HG02970 (cell line): ENCODE measurements at regions not wholly inside any gene's neighbourhood (a gene's known extent, or its start where the extent isn't known, plus 50 kb on each side); places are given as distances from the start of the nearest gene placed in this dataset.

Source experiments
- ATAC-seq: cut with Tn5 transposase; IDR thresholded peaks from one replicate; pipeline ENCODE4 v1.9.1; 2021; ENCODE audit warnings: mild to moderate bottlenecking, moderate library complexity, moderate number of reproducible peaks; ENCODE audit not compliant: unreplicated experiment, low FRiP score

DNA sequence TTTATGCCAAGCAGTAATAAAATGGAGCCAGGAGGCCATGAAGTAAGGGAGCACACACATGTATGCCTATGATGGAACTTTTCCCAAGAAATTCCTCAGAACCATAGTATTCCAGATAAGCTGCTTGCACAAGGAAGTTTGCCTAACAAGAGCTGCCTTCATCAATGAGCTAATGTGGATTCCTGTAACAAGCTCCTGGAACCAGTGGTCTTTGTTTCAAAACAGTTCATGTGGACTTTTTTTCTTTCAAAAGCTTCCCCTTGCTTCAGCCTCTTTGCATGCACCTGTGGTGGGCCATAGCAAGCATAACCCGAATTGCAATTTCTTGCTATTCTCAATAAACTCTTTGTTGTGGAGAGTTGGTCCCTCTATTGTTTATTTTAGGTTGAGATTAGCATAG is 359.6 kb downstream of the UTRN start:
- no peak for ATAC-seq

DNA sequence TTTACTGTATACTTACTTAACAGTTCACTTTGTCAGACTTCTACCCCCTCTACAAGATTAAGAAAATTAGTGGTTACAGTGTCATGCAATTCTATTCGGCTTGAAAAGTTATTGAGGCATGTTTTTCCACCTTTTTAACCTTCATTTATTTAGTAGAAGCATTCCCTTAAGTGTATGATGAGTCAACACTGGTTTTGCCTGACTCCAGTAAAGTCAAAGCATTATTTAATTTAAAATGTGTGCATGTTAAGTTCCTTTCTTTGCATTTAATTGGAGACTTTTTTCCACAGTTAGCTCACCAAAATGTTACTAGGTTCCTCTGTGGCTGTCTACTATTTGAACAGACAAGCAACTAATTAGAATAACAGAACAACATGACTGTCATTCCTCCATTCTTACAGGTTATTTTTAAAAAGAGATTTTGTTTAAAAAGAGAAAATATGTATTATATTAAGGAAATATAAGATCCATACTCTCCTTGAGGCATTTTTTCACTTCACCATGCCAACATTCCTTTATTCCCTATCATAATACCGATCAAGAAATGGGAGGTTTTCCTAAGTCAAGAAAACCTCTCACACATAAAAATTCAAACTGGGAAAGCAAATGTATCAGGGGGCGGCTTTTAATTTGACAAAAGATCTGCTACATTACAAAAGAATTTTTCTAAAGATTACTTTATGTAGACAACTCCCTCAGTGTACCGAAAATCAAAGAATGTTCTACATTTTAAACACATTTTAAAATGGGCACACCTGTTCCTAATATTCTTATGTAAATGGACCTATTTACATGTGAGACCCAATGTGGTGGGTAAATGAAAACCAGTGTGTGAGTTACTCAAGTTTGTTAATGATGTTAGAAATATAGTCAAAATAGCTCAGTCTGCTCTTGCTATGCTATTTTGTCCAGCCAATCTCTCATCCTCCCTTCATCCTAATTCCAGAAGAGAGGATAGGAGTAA is 361.2 kb downstream of the UTRN start:
- ATAC-seq = no peak

DNA sequence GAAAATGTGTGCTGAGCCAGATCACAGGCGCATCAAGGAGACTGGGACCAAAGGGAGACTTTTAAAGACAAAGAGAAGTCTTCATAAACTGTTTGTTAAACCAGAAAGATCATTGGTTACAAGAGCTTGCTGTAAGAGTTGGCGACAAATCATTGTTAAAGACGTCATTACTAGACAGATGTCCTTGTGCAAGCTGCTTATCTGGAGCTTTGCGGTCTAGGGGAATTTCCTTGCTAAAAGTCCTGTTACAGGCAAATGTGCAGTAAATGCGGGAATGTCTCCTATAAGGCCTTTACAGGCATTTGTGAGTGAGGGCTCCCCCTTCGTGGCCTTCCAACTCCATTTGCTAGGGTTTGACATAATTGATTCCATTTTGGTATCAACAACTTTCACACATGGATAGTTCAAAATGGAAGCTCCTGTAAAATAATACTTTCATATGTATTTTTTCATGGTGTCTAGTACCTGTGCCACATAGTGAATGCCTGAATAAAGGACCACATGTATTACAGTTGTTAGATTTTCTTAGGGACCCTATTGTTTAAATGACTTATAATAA is 362.4 kb downstream of the UTRN start:
- no peak for ATAC-seq

DNA sequence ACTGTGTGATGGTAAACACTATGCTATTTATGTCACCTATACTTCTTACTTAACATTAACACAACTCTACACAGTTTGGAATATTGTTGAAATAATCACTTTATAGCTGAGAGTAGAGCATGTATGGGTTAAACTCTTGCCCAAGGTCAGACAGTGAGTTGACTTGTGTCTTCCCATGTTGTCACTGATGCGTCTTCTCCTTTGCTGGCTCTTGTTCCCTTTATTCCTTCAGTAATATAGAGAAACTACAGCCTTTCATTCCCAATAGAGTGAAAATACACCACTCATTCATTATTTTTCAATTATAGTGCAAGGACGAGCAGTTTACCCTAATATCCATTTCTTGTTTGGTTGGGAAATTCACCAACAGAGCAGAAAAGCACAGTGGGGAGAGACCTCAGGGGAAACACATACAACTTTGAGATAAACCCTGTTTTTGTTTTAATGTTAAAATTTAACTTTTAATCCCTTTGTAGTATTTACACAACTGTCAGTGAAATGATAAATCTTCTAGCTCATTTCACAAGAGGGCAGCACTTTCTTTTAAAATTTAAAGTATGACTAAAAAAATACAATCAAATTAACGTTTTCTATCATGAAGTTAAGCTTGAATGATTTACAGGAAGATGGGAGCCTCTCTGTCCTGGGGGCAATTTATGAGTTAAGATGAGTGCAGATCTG is 363.0 kb downstream of the UTRN start:
- ATAC-seq = no peak

DNA sequence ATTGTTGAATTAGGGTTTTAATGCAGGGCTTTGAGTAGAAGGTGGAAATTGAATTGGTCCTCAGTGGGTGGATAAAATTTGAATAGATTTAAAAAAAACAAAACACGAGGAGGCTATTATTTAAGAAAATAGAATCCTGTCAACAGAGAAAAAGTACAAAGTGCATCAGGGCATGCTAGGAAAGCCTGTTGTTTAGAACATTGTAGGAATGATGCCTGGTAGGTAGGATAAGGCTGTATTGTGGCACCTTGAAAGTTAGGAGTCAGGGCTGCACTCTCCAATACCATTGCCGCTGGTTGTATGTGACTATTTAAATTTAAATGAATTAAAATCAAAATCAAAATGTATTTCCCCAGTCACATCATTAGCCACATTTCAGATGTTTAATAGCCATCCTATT is 363.9 kb downstream of the UTRN start:
- ATAC-seq = no peak

DNA sequence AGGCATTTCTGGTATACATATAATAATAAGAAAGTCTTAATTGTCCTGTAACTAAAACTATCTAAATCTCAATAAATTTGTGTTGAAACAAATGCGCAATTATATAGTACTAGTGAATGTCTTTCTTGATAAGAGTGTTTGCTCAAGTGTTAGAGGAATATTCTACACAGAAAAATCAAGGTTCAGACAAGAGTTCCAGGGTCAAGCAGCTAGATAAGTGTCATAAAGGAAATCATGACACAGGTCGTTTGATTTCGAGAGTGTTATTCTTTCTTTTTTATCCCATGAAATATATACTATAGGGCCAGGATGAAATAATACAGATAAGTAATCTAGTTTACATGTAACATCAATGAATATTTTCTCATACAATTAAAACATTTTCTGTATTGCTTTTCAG is 366.1 kb downstream of the UTRN start:
- no peak for ATAC-seq

DNA sequence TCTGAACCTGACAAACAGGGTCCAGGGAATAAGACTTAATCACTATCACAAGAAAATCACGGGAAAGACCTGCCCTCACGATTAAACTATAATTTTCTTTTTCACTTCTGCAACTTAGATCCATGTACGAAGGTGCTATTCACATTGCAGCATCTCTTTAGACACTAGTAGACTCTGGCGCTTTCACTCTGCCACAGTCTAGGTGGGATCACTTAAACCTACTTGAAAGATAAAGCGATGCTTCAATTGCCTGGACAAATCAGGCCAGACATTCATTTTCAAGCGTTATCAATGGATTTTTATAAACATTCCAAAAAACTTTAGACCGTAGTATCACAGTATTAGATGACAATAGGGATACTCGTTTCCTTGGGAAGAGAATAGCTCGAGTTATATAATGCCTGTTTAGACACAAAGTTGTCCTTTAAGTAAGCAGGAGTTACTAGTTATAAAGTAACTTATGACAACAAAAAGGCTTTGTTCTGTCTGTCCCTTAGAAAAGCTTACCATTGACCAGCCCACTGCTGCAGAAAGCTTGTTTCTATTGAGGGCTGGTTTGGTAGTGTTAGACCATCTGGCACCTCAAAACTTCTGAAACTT is 367.3 kb downstream of the UTRN start:
- ATAC-seq = no peak

DNA sequence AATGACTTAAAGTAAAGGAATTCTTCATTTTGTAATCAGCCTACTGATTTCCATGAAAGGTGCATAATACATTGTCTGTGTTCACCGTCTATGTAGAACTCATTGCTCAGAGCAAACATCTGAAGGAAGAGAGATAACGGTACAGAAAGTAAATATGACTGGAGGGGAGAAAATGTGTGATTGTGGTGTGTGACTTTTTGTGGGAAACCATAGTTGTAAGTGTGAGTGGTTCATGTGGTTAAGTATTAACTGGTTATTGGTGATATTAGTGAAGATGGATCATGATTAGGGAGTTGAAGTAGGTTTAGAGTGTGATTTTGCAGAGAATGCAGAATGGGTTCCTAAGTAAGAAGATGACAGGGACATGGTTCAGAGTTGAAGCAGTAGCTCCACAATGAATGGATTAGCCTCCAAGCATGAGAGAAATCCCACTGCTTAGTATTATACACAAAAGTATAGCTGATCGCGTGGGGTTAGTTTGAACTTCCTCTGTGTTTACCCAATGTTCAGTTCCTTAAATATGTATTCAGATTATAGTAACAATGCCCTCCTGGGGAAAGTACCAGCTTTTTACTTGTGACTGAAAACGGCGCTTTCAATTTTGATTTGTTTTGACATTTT is 368.9 kb downstream of the UTRN start:
- ATAC-seq = peak; percentile 84

DNA sequence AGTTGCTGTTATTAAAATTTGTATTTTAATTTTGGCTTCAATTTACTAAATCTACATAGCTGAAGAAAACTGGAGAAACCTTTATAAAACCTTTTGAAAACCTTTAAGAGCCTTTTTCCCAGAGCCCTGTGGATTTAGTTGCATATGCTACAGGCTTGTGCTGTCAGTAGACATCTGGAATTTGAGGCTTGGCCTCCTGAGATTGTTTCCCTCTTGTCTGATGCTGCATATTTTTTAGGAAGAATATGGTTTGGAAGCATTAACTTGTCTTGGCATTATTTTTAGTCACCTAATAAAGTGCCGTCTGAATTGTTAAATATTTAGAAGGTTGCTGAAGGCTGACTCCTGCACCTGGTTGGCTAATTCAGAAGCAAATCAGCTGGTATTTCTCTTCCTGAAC is 369.4 kb downstream of the UTRN start:
- ATAC-seq = no peak

DNA sequence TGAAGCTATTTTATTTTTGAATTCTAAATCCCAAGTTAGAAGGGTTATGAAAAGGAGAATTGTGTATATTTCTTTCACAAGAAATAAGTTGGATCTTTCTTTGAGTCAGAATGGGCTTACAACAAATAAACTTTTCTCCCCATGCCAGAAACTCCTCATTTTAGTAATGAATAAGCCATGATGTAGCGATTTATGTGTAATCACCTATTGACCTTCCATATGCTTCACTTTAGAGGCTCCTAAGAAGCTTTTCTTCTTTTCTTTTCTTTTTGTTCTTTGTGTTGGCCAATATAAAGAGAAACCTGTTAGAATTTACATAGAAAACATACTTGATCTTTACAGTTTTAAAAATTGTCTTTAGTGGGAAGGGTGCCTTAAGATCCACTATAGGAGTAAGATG is 370.2 kb downstream of the UTRN start:
- no peak for ATAC-seq

DNA sequence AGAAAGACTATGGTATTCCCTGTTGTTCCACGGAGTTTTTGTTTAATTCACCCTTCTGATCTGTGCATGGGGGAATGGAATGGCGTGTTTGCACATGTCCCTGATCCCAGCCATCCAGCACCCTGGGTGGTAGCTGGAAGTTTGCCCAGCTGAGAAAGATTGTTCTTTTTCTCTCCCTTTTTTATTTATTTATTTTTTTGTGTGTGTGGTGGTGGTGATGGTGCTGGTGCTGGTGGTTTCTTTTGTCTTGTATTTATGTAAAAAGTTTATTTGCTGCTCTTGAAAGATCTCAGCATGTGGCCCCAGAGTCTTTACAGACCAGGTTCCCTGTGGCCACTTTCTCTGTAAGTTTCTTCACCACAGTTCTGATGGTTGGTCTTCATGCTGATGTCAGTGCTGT is 372.6 kb downstream of the UTRN start:
- ATAC-seq = no peak

DNA sequence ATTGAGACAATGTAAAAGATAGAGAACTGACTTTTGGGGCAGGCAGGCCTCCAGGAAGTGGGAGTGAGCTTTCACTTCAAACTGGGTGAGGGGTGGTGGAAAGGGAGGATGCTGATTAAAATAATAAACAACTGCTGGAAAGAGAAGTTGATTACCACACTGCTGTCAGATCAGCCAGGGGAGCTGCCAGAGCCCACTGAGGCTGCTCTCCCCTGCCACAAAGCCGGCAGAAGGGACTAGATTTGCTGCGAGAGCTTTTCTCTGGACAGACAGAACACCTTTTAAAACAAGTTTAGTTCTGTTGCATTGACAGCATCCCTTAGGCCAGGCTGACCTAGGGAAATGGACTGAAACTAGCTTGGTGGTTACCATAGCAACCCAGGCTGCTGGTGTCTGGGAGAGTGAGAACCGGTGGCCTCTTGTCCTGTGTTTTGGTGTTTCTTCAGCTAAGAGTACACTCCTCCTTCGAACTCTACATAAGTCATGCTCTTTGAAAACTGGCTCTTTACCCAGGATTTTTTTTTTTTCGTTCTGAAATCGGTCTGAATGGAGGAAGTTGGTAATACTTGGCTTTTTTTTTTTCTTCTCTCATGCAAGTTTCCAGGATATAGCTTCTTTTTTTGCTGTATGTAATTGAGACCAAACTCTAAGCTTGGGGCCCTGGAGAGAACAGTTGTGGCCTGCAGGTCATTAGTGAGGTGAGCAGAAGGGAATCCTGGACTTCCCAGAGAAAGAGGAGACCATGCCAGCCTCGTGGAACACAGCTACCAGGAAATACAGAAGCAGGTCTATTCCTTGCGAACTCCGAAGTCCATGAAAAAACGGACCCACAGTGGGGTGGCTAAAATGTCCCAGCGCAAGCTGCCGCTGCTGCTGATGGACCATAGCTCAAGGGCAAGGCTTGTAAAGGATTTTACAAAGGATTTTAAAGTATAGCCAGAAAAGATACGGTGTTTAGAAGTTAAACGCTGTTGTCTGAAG is 374.4 kb downstream of the UTRN start:
- no peak for ATAC-seq

DNA sequence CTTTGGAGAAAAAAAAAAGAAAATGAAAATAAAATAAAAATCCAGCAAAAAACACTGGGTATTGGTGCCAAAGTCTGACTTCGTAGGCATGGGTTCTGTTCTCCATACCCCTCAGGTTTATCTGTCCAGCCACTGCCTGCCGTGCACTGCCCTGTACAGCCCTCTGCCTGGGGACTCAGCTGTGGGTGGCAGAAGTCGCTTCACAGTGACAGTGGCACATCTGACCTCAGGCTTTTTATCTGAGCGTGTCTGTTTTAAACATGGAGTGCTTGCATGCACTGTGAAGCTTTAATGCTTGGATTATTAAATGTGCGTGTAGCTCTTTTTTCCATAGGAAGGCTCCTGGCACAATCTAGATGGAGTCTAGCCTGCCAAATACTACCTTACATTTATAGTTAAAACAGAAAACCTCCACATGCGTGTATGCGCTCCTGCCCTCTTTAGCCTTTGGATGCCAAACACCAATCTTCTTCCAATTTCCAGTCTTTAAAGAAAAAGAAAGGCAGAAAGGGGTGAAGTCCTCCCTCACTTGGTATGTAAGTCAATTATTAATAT is 375.5 kb downstream of the UTRN start:
- no peak for ATAC-seq

DNA sequence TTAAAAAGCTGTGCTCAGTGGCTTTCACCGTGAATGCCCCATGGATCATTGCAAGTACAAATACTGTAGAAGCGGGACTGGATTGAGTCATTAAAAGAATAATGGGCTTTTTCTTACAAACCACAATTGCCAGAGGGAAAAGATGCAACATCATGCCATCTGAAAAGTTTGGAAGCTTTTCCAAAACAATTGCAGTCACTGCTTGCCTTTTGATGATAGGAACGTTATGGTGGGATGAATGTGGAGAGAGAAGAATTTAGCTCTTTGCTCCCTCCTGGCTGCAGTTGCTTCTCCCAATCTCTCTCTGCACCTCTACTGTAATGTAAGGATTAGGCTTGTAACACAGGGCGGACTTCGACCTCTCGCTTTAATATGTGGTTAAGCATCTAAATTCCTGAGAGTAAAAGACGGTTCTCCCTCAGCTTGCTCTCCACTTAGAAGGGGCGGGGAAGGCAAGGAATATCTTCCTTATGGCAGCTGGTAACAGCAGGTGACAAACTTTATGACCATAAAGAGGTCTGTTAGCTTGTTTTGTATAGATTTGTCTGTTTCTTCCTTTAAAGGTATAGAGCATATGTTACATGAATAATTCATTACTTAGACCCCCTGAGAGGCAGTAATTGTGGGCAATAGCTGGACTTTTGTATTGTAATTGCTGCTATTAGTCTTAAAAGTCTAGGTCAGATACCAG is 376.1 kb downstream of the UTRN start:
- no peak for ATAC-seq

DNA sequence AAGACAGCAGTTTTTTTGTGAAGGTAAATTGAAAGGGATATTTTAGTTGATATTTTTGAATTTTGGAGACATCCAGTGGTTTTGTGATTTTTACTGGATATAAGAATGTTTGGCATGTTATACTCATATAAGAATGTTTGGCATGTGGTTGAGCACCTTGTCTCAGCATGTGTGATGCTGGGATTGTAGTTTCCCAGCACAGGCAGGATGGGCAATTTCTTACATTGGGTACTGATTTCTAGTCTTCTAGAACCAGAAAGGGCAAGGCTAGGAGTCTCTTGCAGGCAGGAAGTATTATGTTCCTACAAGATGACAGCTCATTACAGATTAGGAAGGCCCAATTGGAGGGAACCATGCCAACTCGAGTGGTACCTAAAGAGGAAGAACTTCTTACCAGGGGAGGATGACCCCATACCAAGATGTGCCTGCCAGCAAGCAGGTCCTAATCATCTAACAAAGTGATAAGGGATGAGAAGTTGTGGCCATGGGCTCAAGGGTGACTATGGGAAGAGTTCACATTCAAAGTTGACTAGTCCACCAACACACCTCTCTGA is 377.8 kb downstream of the UTRN start:
- ATAC-seq = no peak

DNA sequence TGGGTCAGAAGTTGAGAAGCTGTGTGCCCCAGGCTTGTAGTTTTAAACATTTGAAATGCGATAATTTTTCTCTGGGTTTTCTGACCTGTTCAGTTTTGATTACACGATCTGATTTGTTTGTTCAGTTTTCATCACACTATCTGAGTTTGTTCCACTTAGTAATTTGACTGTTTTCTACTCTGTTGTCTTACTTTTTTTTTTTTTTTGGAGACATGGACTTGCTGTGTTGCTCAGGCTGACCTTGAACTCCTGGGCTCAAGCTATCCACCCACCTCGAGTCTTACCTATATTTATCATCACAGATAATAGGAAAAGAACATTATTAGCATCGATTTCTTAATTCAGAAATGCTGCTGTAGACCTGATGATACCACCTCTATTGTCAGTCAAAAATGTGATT is 379.1 kb downstream of the UTRN start:
- no peak for ATAC-seq

DNA sequence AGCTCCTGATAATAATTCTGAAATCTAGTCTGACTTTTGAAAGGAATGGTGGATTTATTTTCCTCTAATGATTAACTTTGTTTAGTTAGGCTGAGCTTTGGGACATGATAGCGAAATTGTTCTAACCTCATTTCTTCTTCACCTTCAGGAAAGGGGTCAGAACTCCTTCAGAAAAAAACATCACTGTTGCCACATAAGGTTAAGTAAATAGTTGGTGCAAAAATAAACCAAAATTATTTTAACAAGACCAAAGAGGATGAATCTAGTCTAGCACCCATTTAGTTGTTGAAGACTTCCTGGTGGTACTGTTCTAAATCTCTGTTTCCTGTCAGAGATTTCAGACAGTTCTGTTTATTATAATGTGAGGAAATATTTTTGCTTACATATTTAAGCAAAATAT is 379.8 kb downstream of the UTRN start:
- ATAC-seq = no peak

DNA sequence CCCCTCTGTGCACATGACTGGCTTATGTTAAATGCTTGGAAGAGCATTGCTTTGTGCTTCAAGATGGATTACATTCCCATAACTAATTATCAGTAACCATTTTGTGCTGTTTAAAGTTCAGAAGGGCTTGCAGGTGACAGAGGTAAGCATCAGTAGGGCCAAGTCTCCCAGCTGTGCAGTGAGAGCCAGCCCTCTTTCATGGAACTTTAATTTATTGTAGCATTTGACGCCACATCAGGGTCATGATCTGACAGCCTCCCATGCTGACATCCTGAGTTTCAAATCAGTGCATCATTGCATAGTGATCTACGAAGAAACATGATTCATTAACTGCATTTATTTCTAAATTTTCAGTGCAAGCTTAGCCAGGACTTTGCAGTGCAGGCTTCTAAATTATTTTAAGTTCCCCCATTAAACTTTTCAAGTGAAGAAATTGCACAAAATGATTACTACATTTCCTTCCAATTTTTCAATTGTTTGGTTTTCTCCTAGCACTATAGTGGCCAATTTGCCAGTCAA is 380.9 kb downstream of the UTRN start:
- ATAC-seq = no peak
